Left ventricle myocardium inferior (tissue), 1 donor: ENCODE measurements at regions not wholly inside any gene's neighbourhood (a gene's known extent, or its start where the extent isn't known, plus 50 kb on each side); places are given as distances from the start of the nearest gene placed in this dataset.
A peak's percentile ranks its signal among the peaks of the same experiment; 100 is the strongest.

Source experiments
- DNase-seq: peaks from one replicate; pipeline ENCODE4 v3.0.0-alpha.2; 2020
- H3K27ac ChIP-seq: fragments of 200-600 bp; replicated peaks from 2 replicates; pipeline ENCODE4 v1.8.0; 2021
- H3K27me3 ChIP-seq: fragments of 200-600 bp; 2 replicates; pipeline ENCODE4 v1.8.0; 2021; ENCODE audit warnings: low read depth
- H3K36me3 ChIP-seq: fragments of 200-600 bp; 2 replicates; pipeline ENCODE4 v1.8.0; 2021
- H3K4me1 ChIP-seq: fragments of 200-600 bp; 2 replicates; pipeline ENCODE4 v1.8.0; 2021
- H3K4me3 ChIP-seq: fragments of 200-600 bp; 2 replicates; pipeline ENCODE4 v1.8.0; 2021; ENCODE audit warnings: mild to moderate bottlenecking, moderate library complexity
- H3K9me3 ChIP-seq: fragments of 200-600 bp; replicated peaks from 2 replicates; pipeline ENCODE4 v1.8.0; 2021
- CTCF ChIP-seq: fragments of 200-600 bp; IDR thresholded peaks from 2 replicates; pipeline ENCODE4 v1.8.0; 2021; ENCODE audit warnings: antibody characterized with exemption, mild to moderate bottlenecking, borderline replicate concordance
- intact Hi-C: fragments of 100-400 bp; cut with micrococcal nuclease; formaldehyde crosslinking; loops from one replicate; pipeline ENCODE4 v1.11.0; 2022
- donor health status: DM: no; HTN: yes; CAD: no; lungs with severe emphysema.

- H3K4me3 ChIP-seq = peak overlapping the region; percentile 26
- no peak overlapping the region for H3K27ac ChIP-seq
- TF ChIP-seq CTCF = no peak
- H3K4me1 ChIP-seq = no peaks in the 10 kb centered on the region
- DNase-seq = no peak
- no peaks in the 10 kb centered on the region for H3K36me3 ChIP-seq
- no peaks in the 10 kb centered on the region for H3K9me3 ChIP-seq
- no peaks in the 10 kb centered on the region for H3K27me3 ChIP-seq
- intact Hi-C loops = no loop called here
Measured at GRCh38 chr13:38180670-38181069, 169.0 kb upstream of the UFM1 start.

DNA sequence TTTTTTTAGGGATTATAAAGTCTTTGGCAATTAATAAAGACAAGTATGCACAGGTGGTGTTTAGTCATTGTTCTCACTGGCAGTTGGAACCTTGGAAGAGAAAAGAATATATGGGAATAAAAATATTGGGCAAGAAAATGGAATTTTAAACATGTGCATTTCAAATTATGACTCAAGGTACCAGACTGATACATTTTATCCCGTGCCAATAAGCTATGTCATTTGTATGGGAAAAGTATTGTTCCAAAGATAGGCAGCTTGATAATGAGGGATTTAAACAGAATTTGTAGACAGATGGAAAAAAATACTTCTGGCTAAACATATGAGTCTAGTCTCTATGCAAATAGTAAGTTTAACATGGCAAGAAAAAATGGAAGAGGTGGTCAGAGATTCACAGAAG, 169.5 kb upstream of the UFM1 start:
- no peak overlapping the region for H3K27ac ChIP-seq
- H3K4me1 ChIP-seq = no peaks in the 10 kb centered on the region
- no peaks in the 10 kb centered on the region for H3K27me3 ChIP-seq
- TF ChIP-seq CTCF = no peak
- H3K9me3 ChIP-seq = no peaks in the 10 kb centered on the region
- peak overlapping the region; percentile 26 for H3K4me3 ChIP-seq
- H3K36me3 ChIP-seq = no peaks in the 10 kb centered on the region
- no peak for DNase-seq
- intact Hi-C loops = no loop called here

DNA sequence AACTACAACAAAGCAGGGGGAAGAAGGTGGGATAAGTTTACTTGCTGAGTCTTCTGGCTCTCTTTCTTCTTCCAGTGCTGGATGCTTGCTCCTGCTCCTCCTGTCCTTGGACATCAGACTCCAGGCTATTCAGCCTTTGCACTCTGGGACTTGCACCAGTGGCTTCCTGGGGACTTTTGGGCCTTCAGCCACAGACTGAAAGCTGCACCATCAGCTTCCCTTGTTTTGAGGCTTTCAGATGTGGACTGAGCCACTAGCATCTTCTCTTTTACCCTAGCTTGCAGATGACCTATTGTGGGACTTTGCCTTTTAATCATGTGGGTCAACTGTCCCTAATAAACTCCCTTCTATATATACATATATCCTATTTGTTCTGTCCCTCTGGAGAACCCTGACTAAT, 173.0 kb upstream of the UFM1 start:
- Histone ChIP-seq H3K36me3 (no peaks in the 10 kb centered on the region), H3K9me3 (no peaks in the 10 kb centered on the region), H3K27ac (no peak overlapping the region), H3K4me3 (no peak overlapping the region), H3K4me1 (no peaks in the 10 kb centered on the region), H3K27me3 (no peaks in the 10 kb centered on the region)
- DNase-seq = no peak
- intact Hi-C loops = no loop called here
- no peak for TF ChIP-seq CTCF

GRCh38 chr13:38173403-38173802, 176.2 kb upstream of the UFM1 start:
- Histone ChIP-seq H3K4me1 (no peaks in the 10 kb centered on the region), H3K9me3 (no peaks in the 10 kb centered on the region), H3K36me3 (no peaks in the 10 kb centered on the region), H3K4me3 (no peak overlapping the region), H3K27me3 (no peaks in the 10 kb centered on the region), H3K27ac (no peak overlapping the region)
- TF ChIP-seq CTCF = no peak
- no peak for DNase-seq
- intact Hi-C loops = no loop called here

GRCh38 chr13:38167164-38167822, 182.4 kb upstream of the UFM1 start:
- H3K4me3 ChIP-seq = no peak overlapping the region
- no peaks in the 10 kb centered on the region for H3K9me3 ChIP-seq
- intact Hi-C loops = no loop called here
- TF ChIP-seq CTCF = no peak
- no peaks in the 10 kb centered on the region for H3K4me1 ChIP-seq
- DNase-seq = no peak
- no peaks in the 10 kb centered on the region for H3K36me3 ChIP-seq
- H3K27ac ChIP-seq = no peak overlapping the region
- H3K27me3 ChIP-seq = no peaks in the 10 kb centered on the region
